ENCODE measurements at regions not wholly inside any gene's neighbourhood (a gene's known extent, or its start where the extent isn't known, plus 50 kb on each side); places are given as distances from the start of the nearest gene placed in this dataset.

- no peaks in the 10 kb centered on the region for H3K27me3 Mint-ChIP-seq (ENCODE audit: low read depth)
- H3K4me3 Mint-ChIP-seq = no peak overlapping the region
- TF ChIP-seq, protein P1, sequence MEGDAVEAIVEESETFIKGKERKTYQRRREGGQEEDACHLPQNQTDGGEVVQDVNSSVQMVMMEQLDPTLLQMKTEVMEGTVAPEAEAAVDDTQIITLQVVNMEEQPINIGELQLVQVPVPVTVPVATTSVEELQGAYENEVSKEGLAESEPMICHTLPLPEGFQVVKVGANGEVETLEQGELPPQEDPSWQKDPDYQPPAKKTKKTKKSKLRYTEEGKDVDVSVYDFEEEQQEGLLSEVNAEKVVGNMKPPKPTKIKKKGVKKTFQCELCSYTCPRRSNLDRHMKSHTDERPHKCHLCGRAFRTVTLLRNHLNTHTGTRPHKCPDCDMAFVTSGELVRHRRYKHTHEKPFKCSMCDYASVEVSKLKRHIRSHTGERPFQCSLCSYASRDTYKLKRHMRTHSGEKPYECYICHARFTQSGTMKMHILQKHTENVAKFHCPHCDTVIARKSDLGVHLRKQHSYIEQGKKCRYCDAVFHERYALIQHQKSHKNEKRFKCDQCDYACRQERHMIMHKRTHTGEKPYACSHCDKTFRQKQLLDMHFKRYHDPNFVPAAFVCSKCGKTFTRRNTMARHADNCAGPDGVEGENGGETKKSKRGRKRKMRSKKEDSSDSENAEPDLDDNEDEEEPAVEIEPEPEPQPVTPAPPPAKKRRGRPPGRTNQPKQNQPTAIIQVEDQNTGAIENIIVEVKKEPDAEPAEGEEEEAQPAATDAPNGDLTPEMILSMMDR (IDR thresholded peaks at IDR 0.05; ENCODE audit: unreplicated experiment in 3 of 3) = no peak
- no peaks in the 10 kb centered on the region for H3K4me1 Mint-ChIP-seq
- peaks cover 23% of the 10 kb centered on the region for H3K9me3 Mint-ChIP-seq
- no peaks in the 10 kb centered on the region for H3K36me3 Mint-ChIP-seq (ENCODE audit: low read depth)
- H3K27ac Mint-ChIP-seq = no peak overlapping the region
These were observed 243.1 kb upstream of the PKN2 start for GRCh38 chr1:88441022-88441421.

GRCh38 chr1:88451856-88452255, 232.2 kb upstream of the PKN2 start:
- TF ChIP-seq, protein P1 (IDR thresholded peaks at IDR 0.05; ENCODE audit: unreplicated experiment in 3 of 3) = no peak
- H3K36me3 Mint-ChIP-seq (ENCODE audit: low read depth) = no peaks in the 10 kb centered on the region
- no peaks in the 10 kb centered on the region for H3K9me3 Mint-ChIP-seq
- H3K27me3 Mint-ChIP-seq (ENCODE audit: low read depth) = peaks cover 6% of the 10 kb centered on the region
- no peak overlapping the region for H3K4me3 Mint-ChIP-seq
- no peak overlapping the region for H3K27ac Mint-ChIP-seq
- H3K4me1 Mint-ChIP-seq = no peaks in the 10 kb centered on the region

DNA sequence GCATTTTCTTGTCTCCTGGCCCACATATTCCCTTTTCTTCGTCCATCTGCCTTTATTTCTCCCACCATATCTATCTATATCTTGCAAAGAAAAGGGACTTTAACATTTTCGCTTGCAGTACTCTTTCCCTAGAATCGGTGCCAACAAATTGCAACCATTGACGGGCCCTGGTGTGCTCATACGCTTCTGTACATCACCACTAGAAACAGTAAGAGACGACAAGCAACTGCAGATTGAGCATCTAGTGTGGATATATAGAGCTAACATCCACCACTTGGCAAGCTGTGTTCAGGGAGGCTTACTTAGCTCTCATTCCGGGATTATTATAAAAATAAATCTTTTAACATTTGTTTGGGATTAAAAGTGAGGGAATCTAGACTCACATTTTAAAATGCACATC, 230.8 kb upstream of the PKN2 start:
- Mint-ChIP-seq H3K4me1 (no peaks in the 10 kb centered on the region), H3K4me3 (no peak overlapping the region), H3K27me3 (ENCODE audit: low read depth) (peaks cover 6% of the 10 kb centered on the region), H3K9me3 (no peaks in the 10 kb centered on the region), H3K27ac (no peak overlapping the region), H3K36me3 (ENCODE audit: low read depth) (no peaks in the 10 kb centered on the region)
- TF ChIP-seq, protein P1 (IDR thresholded peaks at IDR 0.05; ENCODE audit: unreplicated experiment in 3 of 3) = no peak

GRCh38 chr1:88454781-88455180, 229.3 kb upstream of the PKN2 start:
- no peaks in the 10 kb centered on the region for H3K36me3 Mint-ChIP-seq (ENCODE audit: low read depth)
- H3K27ac Mint-ChIP-seq = no peak overlapping the region
- H3K4me1 Mint-ChIP-seq = no peaks in the 10 kb centered on the region
- H3K4me3 Mint-ChIP-seq = no peak overlapping the region
- peaks cover 5% of the 10 kb centered on the region for H3K27me3 Mint-ChIP-seq (ENCODE audit: low read depth)
- TF ChIP-seq, protein P1 (IDR thresholded peaks at IDR 0.05; ENCODE audit: unreplicated experiment in 3 of 3) = no peak
- no peaks in the 10 kb centered on the region for H3K9me3 Mint-ChIP-seq

- H3K36me3 Mint-ChIP-seq (ENCODE audit: low read depth) = no peaks in the 10 kb centered on the region
These were observed 228.3 kb upstream of the PKN2 start for GRCh38 chr1:88455621-88456256.

GRCh38 chr1:88457197-88457596, 226.9 kb upstream of the PKN2 start:
- no peaks in the 10 kb centered on the region for H3K36me3 Mint-ChIP-seq (ENCODE audit: low read depth)
- TF ChIP-seq, protein P1 (IDR thresholded peaks at IDR 0.05; ENCODE audit: unreplicated experiment in 3 of 3) = no peak

More at GRCh38 chr1:88455621-88456256, 228.3 kb upstream of the PKN2 start:
- H3K9me3 Mint-ChIP-seq = no peaks in the 10 kb centered on the region
- H3K4me3 Mint-ChIP-seq = no peak overlapping the region
- no peaks in the 10 kb centered on the region for H3K4me1 Mint-ChIP-seq
- no peaks in the 10 kb centered on the region for H3K27me3 Mint-ChIP-seq (ENCODE audit: low read depth)
- TF ChIP-seq, protein P1 (IDR thresholded peaks at IDR 0.05; ENCODE audit: unreplicated experiment in 3 of 3) = no peak
- no peak overlapping the region for H3K27ac Mint-ChIP-seq

More at GRCh38 chr1:88457197-88457596, 226.9 kb upstream of the PKN2 start:
- H3K27me3 Mint-ChIP-seq (ENCODE audit: low read depth) = no peaks in the 10 kb centered on the region
- H3K4me3 Mint-ChIP-seq = no peak overlapping the region
- H3K9me3 Mint-ChIP-seq = no peaks in the 10 kb centered on the region
- H3K27ac Mint-ChIP-seq = no peak overlapping the region
- no peaks in the 10 kb centered on the region for H3K4me1 Mint-ChIP-seq

Data from nephron (organoid).